ENCODE measurements at regions not wholly inside any gene's neighbourhood (a gene's known extent, or its start where the extent isn't known, plus 50 kb on each side); places are given as distances from the start of the nearest gene placed in this dataset.
"Not testable (repeated sequence)": the region's sequence is repeated elsewhere in the genome, so short reads cannot be mapped to it uniquely, and the experiment has no call there.

- H3K9me3 ChIP-seq (ENCODE audit: control insufficient read depth, insufficient read depth, low read depth, low read length); DNase-seq (ENCODE audit: low read depth, low spot score); CTCF ChIA-PET; H3K27me3 ChIP-seq (ENCODE audit: control insufficient read depth, insufficient read depth, low read length); H3K27ac ChIP-seq (ENCODE audit: low read length); BruUV-seq (replicated peaks); H3K36me3 ChIP-seq (ENCODE audit: control insufficient read depth, insufficient read depth, low read length); in situ Hi-C loops (cut with HindIII; ENCODE audit: low pct_unique_long_range_greater_than_20kb, low sequenced_read_pairs); H3K4me3 ChIP-seq (ENCODE audit: low read depth in 2 of 2, low read length in 2 of 2); POLR2A ChIA-PET; ATAC-seq; intact Hi-C loops (cut with micrococcal nuclease; ENCODE audit: unreplicated experiment): not testable (repeated sequence)
- H3K4me1 ChIP-seq (ENCODE audit: control insufficient read depth, insufficient read depth, low read length), result peaks cover 33% of the 10 kb centered on the region
These were observed 125.4 kb downstream of the UTRN start for GRCh38 chr6:144410574-144410973.

GRCh38 chr6:144411531-144412165, 126.5 kb downstream of the UTRN start:
- TF ChIP-seq CTCF (IDR thresholded peaks at IDR 0.05), result no peak
- Histone ChIP-seq H3K9me3 (ENCODE audit: control insufficient read depth, insufficient read depth, low read depth, low read length) (no peaks in the 10 kb centered on the region), H3K4me1 (ENCODE audit: control insufficient read depth, insufficient read depth, low read length) (peaks cover 44% of the 10 kb centered on the region), H3K4me3 (ENCODE audit: low read depth in 2 of 2, low read length in 2 of 2) (peak overlapping the region; percentile 2 to 44; a peak in 3 of 4 replicates), H3K36me3 (ENCODE audit: control insufficient read depth, insufficient read depth, low read length) (no peaks in the 10 kb centered on the region), H3K27ac (ENCODE audit: low read length) (peak overlapping the region; percentile 67), H3K27me3 (ENCODE audit: control insufficient read depth, insufficient read depth, low read length) (no peaks in the 10 kb centered on the region)
- ChIA-PET POLR2A (no interaction called here), CTCF (interaction anchor here (0.6 kb wide), 1 partner anchor 26 kb away, joined by 7 read pairs; no protein-coding TSS in a partner anchor)
- DNase-seq (ENCODE audit: low read depth, low spot score) (no peak), ATAC-seq (0 out of 2 replicates have a peak, but pooled peaks have one; percentile 28)
- intact Hi-C loops (cut with micrococcal nuclease; ENCODE audit: unreplicated experiment), result no loop called here
- in situ Hi-C loops (cut with HindIII; ENCODE audit: low pct_unique_long_range_greater_than_20kb, low sequenced_read_pairs), result no loop called here
- no TSS peak for BruUV-seq (replicated peaks)

DNA sequence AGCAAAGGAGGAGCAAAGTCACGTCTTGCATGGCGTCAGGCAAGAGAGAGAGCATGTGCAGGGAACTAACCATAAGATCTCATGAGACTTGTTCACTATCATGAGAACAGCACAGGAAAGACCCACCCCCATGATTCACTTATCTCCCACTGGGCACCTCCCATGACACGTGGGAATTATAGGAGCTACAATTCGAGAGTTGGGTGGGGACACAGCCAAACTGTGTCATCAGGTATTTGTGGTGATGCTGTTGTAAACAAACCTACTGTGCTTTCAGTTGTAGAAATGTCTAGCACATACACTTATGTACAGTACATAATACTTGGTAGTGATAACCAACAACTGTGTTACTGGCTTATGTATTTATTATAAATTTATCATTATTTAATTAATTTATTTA, 128.3 kb downstream of the UTRN start:
- ATAC-seq, result no peak
- ChIA-PET CTCF (interaction anchor here (0.7 kb wide), 1 partner anchor 68 kb away, joined by 4 read pairs; no protein-coding TSS in a partner anchor), POLR2A (no interaction called here)
- BruUV-seq (replicated peaks), result no TSS peak
- in situ Hi-C loops (cut with HindIII; ENCODE audit: low pct_unique_long_range_greater_than_20kb, low sequenced_read_pairs), result no loop called here
- Histone ChIP-seq H3K27ac (ENCODE audit: low read length) (peak overlapping the region; percentile 37; the same call in 1 of the 2 replicates), H3K27me3 (ENCODE audit: control insufficient read depth, insufficient read depth, low read length) (no peaks in the 10 kb centered on the region), H3K9me3 (ENCODE audit: control insufficient read depth, insufficient read depth, low read depth, low read length) (no peaks in the 10 kb centered on the region), H3K4me1 (ENCODE audit: control insufficient read depth, insufficient read depth, low read length) (peaks cover 49% of the 10 kb centered on the region), H3K36me3 (ENCODE audit: control insufficient read depth, insufficient read depth, low read length) (no peaks in the 10 kb centered on the region), H3K4me3 (ENCODE audit: low read depth in 2 of 2, low read length in 2 of 2) (no peak overlapping the region)
- TF ChIP-seq REST (IDR thresholded peaks at IDR 0.05; ENCODE audit: insufficient read depth in 1 of 2, low read depth in 2 of 2, low read length in 1 of 2), result no peak
- TF ChIP-seq SIN3A (IDR thresholded peaks at IDR 0.05; ENCODE audit: borderline replicate concordance, insufficient read depth, low read depth, low read length), result no peak
- TF ChIP-seq CTCF (IDR thresholded peaks at IDR 0.05), result no peak
- no peak for TF ChIP-seq POLR2AphosphoS5 (IDR thresholded peaks at IDR 0.05; ENCODE audit: low read depth, low read length)
- no peak for TF ChIP-seq TCF7L2 (IDR thresholded peaks at IDR 0.05; ENCODE audit: low read depth, low read length)
- DNase-seq (ENCODE audit: low read depth, low spot score), result peak; percentile 84
- intact Hi-C loops (cut with micrococcal nuclease; ENCODE audit: unreplicated experiment), result no loop called here
